ENCODE measurements at regions not wholly inside any gene's neighbourhood (a gene's known extent, or its start where the extent isn't known, plus 50 kb on each side); places are given as distances from the start of the nearest gene placed in this dataset.

DNA sequence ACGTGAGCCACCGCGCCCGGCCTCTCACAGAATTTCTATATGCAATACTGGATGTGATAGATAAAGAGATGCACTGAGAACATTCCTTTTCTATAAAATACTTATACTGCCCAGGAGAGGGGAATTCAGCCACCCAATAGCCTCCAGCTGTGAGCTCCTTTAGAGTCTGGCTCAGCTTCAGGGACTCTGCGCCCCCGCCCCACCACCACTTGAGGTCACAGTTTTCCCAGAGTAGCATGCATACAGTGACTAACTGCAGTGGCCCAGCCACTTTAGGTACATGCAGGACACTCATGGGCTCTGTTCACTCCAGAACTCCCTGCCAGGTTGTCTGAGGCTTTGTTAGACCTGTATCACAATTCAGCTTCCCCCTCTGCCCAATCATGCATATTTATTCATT, 144.4 kb upstream of the TET2 start:
- TF ChIP-seq, protein P1, sequence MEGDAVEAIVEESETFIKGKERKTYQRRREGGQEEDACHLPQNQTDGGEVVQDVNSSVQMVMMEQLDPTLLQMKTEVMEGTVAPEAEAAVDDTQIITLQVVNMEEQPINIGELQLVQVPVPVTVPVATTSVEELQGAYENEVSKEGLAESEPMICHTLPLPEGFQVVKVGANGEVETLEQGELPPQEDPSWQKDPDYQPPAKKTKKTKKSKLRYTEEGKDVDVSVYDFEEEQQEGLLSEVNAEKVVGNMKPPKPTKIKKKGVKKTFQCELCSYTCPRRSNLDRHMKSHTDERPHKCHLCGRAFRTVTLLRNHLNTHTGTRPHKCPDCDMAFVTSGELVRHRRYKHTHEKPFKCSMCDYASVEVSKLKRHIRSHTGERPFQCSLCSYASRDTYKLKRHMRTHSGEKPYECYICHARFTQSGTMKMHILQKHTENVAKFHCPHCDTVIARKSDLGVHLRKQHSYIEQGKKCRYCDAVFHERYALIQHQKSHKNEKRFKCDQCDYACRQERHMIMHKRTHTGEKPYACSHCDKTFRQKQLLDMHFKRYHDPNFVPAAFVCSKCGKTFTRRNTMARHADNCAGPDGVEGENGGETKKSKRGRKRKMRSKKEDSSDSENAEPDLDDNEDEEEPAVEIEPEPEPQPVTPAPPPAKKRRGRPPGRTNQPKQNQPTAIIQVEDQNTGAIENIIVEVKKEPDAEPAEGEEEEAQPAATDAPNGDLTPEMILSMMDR (conservative IDR thresholded peaks at IDR 0.05; ENCODE audit: low read depth, low read length), result no peak
- TF ChIP-seq EZH2 (IDR thresholded peaks at IDR 0.05; ENCODE audit: borderline replicate concordance, low read depth, low read length, poor library complexity, severe bottlenecking), result no peak
- Histone ChIP-seq H3K36me3 (ENCODE audit: insufficient read depth, low read length, poor library complexity, severe bottlenecking) (no peaks in the 10 kb centered on the region), H3K4me1 (ENCODE audit: insufficient read depth, low read length, poor library complexity, severe bottlenecking) (no peaks in the 10 kb centered on the region), H3K27me3 (replicated peaks; ENCODE audit: insufficient read depth, low read depth, low read length, poor library complexity) (no peaks in the 10 kb centered on the region), H3K27ac (ENCODE audit: low read depth, low read length, poor library complexity, severe bottlenecking) (no peak overlapping the region), H3K9me3 (ENCODE audit: low read depth, low read length, poor library complexity, severe bottlenecking) (no peaks in the 10 kb centered on the region), H3K4me3 (ENCODE audit: low read depth, low read length, poor library complexity, severe bottlenecking) (no peak overlapping the region)
- intact Hi-C loops (cut with micrococcal nuclease; ENCODE audit: unreplicated experiment), result no loop called here
- ChIA-PET POLR2A (ENCODE audit: low non-redundant PET) (no interaction called here), CTCF (no interaction called here)
- DNase-seq (ENCODE audit: low spot score), result no peak
- no TSS peak for BruUV-seq (replicated peaks)

DNA sequence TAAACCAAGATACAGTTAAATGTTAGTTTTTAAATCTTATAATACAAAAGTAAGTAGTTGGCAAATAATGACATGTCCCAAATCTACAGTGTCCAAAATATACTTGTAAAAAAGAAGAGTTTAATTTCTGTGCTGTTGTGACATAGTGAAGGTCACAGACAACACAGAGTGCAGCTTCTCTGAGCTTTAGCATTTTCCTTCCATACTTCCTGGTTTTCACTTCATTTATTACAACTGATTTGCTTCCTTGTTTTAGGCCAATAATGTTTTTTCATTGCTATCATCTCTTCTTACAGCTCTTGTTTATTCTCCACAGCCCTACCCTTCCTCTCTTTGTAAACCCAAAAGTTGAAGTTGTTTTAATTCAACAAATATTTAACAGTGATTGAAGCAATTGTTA, 132.4 kb upstream of the TET2 start:
- Histone ChIP-seq H3K27ac (ENCODE audit: low read depth, low read length, poor library complexity, severe bottlenecking) (no peak overlapping the region), H3K27me3 (replicated peaks; ENCODE audit: insufficient read depth, low read depth, low read length, poor library complexity) (no peaks in the 10 kb centered on the region), H3K4me1 (ENCODE audit: insufficient read depth, low read length, poor library complexity, severe bottlenecking) (no peaks in the 10 kb centered on the region), H3K4me3 (ENCODE audit: low read depth, low read length, poor library complexity, severe bottlenecking) (no peak overlapping the region), H3K9me3 (ENCODE audit: low read depth, low read length, poor library complexity, severe bottlenecking) (no peaks in the 10 kb centered on the region), H3K36me3 (ENCODE audit: insufficient read depth, low read length, poor library complexity, severe bottlenecking) (no peaks in the 10 kb centered on the region)
- CTCF ChIA-PET, result no interaction called here
- TF ChIP-seq, protein P1 (conservative IDR thresholded peaks at IDR 0.05; ENCODE audit: low read depth, low read length), result no peak
- no peak for TF ChIP-seq EZH2 (IDR thresholded peaks at IDR 0.05; ENCODE audit: borderline replicate concordance, low read depth, low read length, poor library complexity, severe bottlenecking)
- POLR2A ChIA-PET (ENCODE audit: low non-redundant PET), result no interaction called here
- no peak for DNase-seq (ENCODE audit: low spot score)
- BruUV-seq (replicated peaks), result no TSS peak
- intact Hi-C loops (cut with micrococcal nuclease; ENCODE audit: unreplicated experiment), result no loop called here

DNA sequence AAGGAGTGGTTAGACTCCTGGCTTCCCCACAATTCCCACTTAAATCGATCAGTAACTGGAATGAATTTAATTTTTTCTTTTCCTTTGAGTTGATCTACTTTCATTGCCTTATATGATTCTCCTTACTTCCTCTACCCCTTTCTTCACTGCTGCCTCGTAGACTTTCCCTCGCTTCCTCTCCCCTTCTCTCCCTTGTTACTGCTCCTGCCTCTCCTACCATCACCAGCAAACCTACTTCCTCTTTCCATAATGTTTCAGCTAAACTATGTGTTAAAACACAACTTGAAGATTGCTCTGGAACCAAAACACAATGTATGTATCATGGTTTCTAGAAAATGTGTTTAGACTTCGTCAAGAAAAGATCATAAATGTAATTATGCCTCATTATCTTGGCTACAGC, 132.0 kb upstream of the TET2 start:
- BruUV-seq (replicated peaks), result no TSS peak

More for the DNA sequence above, 132.0 kb upstream of the TET2 start:
- Histone ChIP-seq H3K36me3 (ENCODE audit: insufficient read depth, low read length, poor library complexity, severe bottlenecking) (no peaks in the 10 kb centered on the region), H3K4me3 (ENCODE audit: low read depth, low read length, poor library complexity, severe bottlenecking) (no peak overlapping the region), H3K4me1 (ENCODE audit: insufficient read depth, low read length, poor library complexity, severe bottlenecking) (no peaks in the 10 kb centered on the region), H3K9me3 (ENCODE audit: low read depth, low read length, poor library complexity, severe bottlenecking) (no peaks in the 10 kb centered on the region), H3K27me3 (replicated peaks; ENCODE audit: insufficient read depth, low read depth, low read length, poor library complexity) (no peaks in the 10 kb centered on the region), H3K27ac (ENCODE audit: low read depth, low read length, poor library complexity, severe bottlenecking) (no peak overlapping the region)
- intact Hi-C loops (cut with micrococcal nuclease; ENCODE audit: unreplicated experiment), result no loop called here
- POLR2A ChIA-PET (ENCODE audit: low non-redundant PET), result no interaction called here
- DNase-seq (ENCODE audit: low spot score), result no peak
- CTCF ChIA-PET, result no interaction called here
- TF ChIP-seq EZH2 (IDR thresholded peaks at IDR 0.05; ENCODE audit: borderline replicate concordance, low read depth, low read length, poor library complexity, severe bottlenecking), result no peak
- TF ChIP-seq, protein P1 (conservative IDR thresholded peaks at IDR 0.05; ENCODE audit: low read depth, low read length), result no peak
